Ascending aorta (tissue), 2 donors: ENCODE measurements at regions not wholly inside any gene's neighbourhood (a gene's known extent, or its start where the extent isn't known, plus 50 kb on each side); places are given as distances from the start of the nearest gene placed in this dataset.

Source experiments
- DNase-seq, 2 donors: peaks; one replicate each; pipeline ENCODE4 v3.0.0-alpha.2; 2019; ENCODE audit warnings: low spot score in 2 of 2
- H3K27ac ChIP-seq, 2 donors: fragments of 200-600 bp; sonication (generic); one replicate each; pipeline ENCODE4 v1.5.1; 2016 to 2017; ENCODE audit warnings: mild to moderate bottlenecking in 1 of 2
- H3K27me3 ChIP-seq: fragments of 200-600 bp; sonication (generic); one replicate; pipeline ENCODE4 v1.5.1; 2017
- H3K36me3 ChIP-seq, 2 donors: fragments of 200-600 bp; sonication (generic); one replicate each; pipeline ENCODE4 v1.5.1; 2016
- H3K4me1 ChIP-seq, 2 donors: fragments of 200-600 bp; sonication (generic); one replicate each; pipeline ENCODE4 v1.5.1; 2016 to 2017; ENCODE audit warnings: mild to moderate bottlenecking in 1 of 2
- H3K4me3 ChIP-seq, 2 donors: fragments of 200-600 bp; sonication (generic); one replicate each; pipeline ENCODE4 v1.5.1; 2016 to 2017; ENCODE audit warnings: mild to moderate bottlenecking in 1 of 2
- H3K9me3 ChIP-seq, 2 donors: fragments of 200-600 bp; sonication (generic); one replicate each; pipeline ENCODE4 v1.5.1; 2016
- intact Hi-C: fragments of 100-400 bp; cut with DNase I; formaldehyde crosslinking; loops from one replicate; pipeline ENCODE4 v1.15.1; 2023
- TF ChIP-seq, protein P1 (sequence below), 3 experiments: fragments of 200-600 bp in 2 of 3; fragments of 450-650 bp in 1 of 3; sonication (generic) in 2 of 3; IDR thresholded peaks; one replicate each; pipeline ENCODE4 v1.5.1; 2016 to 2019; ENCODE audit warnings: antibody characterized with exemption in 3 of 3, mild to moderate bottlenecking in 1 of 3, moderate library complexity in 1 of 3

DNA sequence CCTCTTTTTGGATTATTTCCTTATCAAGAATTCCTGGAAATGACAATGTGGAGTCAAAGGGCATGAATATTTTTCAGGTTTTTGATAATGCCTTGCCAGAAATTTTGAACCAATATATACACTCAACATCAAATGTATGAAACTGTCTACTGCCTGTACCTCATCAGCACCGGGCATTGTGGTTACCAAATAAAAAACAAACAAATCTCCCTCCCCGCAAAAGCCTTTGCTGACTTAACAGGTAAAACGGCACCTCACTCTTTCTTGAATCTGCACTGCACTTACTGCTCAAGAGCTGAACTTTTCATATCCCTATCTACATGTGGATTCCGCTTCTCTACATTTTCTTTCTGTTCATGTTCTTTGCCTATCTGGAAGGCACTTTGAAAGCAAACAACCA lies 134.5 kb upstream of the PRICKLE2 start:
- Histone ChIP-seq H3K27me3 (no peaks in the 10 kb centered on the region), H3K27ac (no peak overlapping the region), H3K36me3 (no peaks in the 10 kb centered on the region), H3K9me3 (no peaks in the 10 kb centered on the region), H3K4me1 (no peaks in the 10 kb centered on the region), H3K4me3 (no peak overlapping the region)
- intact Hi-C loops: no loop called here
- TF ChIP-seq, protein P1, sequence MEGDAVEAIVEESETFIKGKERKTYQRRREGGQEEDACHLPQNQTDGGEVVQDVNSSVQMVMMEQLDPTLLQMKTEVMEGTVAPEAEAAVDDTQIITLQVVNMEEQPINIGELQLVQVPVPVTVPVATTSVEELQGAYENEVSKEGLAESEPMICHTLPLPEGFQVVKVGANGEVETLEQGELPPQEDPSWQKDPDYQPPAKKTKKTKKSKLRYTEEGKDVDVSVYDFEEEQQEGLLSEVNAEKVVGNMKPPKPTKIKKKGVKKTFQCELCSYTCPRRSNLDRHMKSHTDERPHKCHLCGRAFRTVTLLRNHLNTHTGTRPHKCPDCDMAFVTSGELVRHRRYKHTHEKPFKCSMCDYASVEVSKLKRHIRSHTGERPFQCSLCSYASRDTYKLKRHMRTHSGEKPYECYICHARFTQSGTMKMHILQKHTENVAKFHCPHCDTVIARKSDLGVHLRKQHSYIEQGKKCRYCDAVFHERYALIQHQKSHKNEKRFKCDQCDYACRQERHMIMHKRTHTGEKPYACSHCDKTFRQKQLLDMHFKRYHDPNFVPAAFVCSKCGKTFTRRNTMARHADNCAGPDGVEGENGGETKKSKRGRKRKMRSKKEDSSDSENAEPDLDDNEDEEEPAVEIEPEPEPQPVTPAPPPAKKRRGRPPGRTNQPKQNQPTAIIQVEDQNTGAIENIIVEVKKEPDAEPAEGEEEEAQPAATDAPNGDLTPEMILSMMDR (IDR thresholded peaks at IDR 0.05): no peak
- no peak for DNase-seq

DNA sequence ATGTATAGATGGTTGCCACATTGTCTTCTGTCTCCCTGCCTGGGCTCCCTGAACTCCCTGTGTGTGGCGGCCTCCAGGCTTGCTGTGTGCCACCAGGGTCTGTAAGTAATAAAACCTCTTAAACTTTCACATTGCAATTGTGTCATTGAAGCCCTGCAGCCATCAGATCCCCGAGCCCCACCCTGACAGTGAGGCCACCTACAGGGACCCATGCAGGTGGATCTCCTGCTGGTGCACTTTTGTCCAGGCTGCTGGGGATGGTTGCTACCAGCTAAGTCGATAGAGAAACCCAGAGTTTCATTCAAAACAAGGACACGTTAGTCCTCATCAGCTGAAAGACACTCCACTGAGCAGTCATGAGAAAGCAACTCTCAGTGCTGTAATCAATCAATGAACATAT lies 133.6 kb upstream of the PRICKLE2 start:
- TF ChIP-seq, protein P1 (IDR thresholded peaks at IDR 0.05): no peak
- Histone ChIP-seq H3K27me3 (no peaks in the 10 kb centered on the region), H3K36me3 (no peaks in the 10 kb centered on the region), H3K9me3 (no peaks in the 10 kb centered on the region), H3K4me3 (no peak overlapping the region), H3K4me1 (no peaks in the 10 kb centered on the region), H3K27ac (no peak overlapping the region)
- DNase-seq: no peak
- intact Hi-C loops: no loop called here

DNA sequence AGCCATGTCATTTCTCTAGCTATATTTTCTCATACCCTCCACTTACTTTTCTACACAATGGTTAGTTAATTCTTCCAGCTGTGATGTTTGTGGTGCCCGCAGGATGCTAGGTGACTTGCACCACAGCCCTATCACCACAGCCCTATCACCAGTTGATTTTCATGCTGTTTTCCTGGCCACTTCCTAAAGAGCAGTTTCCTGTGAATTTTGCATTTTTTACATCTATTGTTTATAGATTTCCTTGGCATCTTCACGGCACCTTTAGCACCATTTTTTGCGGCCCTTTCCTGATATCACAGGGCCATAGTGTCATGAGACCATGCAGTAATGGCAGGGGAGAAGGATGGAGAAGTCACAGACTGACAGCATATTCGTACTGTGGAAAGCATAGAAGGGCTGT lies 132.9 kb upstream of the PRICKLE2 start:
- no peak overlapping the region for H3K27ac ChIP-seq
- H3K4me1 ChIP-seq: no peaks in the 10 kb centered on the region
- no peaks in the 10 kb centered on the region for H3K9me3 ChIP-seq
- no peak for DNase-seq
- TF ChIP-seq, protein P1 (IDR thresholded peaks at IDR 0.05): no peak
- no peak overlapping the region for H3K4me3 ChIP-seq
- no peaks in the 10 kb centered on the region for H3K36me3 ChIP-seq
- intact Hi-C loops: no loop called here
- no peaks in the 10 kb centered on the region for H3K27me3 ChIP-seq

DNA sequence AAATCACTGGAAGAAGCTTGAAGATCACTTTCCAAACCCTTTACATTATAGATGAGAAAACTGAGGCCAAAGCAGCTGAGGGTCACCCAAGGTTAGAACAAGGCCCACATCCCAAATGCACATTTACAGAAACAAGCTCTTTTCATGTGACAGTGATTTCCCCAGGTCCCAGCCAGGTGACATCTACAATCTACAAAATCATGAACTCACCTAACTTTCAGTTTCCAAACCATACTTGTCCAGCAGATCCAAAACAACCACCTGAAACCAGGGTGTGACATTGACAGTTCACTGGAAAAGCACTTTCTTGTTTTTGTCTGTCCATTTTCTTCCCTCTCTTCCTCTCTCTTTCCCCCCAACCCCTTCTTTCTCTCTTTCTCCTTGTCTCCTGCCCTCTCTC lies 132.2 kb upstream of the PRICKLE2 start:
- intact Hi-C loops: no loop called here
- H3K27me3 ChIP-seq: no peaks in the 10 kb centered on the region
- no peaks in the 10 kb centered on the region for H3K4me1 ChIP-seq
- H3K9me3 ChIP-seq: no peaks in the 10 kb centered on the region
- no peak overlapping the region for H3K4me3 ChIP-seq
- TF ChIP-seq, protein P1 (IDR thresholded peaks at IDR 0.05): no peak
- no peak for DNase-seq
- H3K27ac ChIP-seq: no peak overlapping the region
- H3K36me3 ChIP-seq: no peaks in the 10 kb centered on the region

DNA sequence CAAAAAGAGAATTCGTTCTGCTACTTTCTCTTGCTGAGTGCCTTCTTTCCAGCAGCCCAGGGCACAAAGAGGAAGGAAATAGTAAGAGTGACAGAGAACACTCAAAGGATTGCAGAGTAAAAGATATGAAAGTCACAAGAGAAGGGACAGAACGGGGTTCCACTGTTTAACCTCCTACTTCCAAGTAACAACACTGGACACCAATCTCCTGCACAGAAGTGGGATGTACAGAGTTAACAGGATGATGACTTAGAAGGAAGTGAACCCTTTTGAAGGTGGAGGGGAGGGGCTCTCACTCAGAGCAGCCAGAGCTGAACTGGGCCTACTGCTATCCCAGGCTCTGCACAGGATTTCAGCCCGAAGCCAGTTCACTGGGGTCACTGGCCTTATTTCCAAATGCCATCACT lies 130.1 kb upstream of the PRICKLE2 start:
- Histone ChIP-seq H3K4me3 (no peak overlapping the region), H3K4me1 (no peaks in the 10 kb centered on the region), H3K36me3 (no peaks in the 10 kb centered on the region), H3K9me3 (no peaks in the 10 kb centered on the region), H3K27ac (peak overlapping the region in 1 of 2 donors; percentile 23), H3K27me3 (no peaks in the 10 kb centered on the region)
- TF ChIP-seq, protein P1 (IDR thresholded peaks at IDR 0.05): no peak
- intact Hi-C loops: no loop called here
- peak in 1 of 2 donors; percentile 66 for DNase-seq

DNA sequence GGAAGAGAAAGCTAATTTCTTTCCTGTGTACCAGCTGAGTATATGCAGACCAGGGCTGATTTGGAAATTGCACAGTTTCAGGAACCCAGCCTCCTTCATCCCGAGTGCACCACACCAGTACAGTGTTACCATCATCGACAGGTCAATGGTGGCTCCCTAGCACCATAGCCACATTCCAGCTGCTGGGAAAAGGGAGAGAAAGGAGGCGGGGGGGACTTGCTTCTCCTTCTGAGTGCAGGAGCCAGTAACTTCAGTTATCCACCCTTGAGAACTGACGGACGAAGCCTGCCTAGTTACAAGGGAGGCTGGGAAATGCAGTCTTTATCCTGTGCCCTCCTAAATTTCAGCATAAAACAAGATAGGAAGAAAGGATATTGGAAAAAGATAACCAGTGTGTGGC lies 129.7 kb upstream of the PRICKLE2 start:
- Histone ChIP-seq H3K27ac (no peak overlapping the region), H3K4me3 (no peak overlapping the region), H3K4me1 (no peaks in the 10 kb centered on the region), H3K27me3 (no peaks in the 10 kb centered on the region), H3K36me3 (no peaks in the 10 kb centered on the region), H3K9me3 (no peaks in the 10 kb centered on the region)
- TF ChIP-seq, protein P1 (IDR thresholded peaks at IDR 0.05): no peak
- intact Hi-C loops: no loop called here
- DNase-seq: no peak
